ENCODE measurements at regions not wholly inside any gene's neighbourhood (a gene's known extent, or its start where the extent isn't known, plus 50 kb on each side); places are given as distances from the start of the nearest gene placed in this dataset.
A peak's percentile ranks its signal among the peaks of the same experiment; 100 is the strongest.

DNA sequence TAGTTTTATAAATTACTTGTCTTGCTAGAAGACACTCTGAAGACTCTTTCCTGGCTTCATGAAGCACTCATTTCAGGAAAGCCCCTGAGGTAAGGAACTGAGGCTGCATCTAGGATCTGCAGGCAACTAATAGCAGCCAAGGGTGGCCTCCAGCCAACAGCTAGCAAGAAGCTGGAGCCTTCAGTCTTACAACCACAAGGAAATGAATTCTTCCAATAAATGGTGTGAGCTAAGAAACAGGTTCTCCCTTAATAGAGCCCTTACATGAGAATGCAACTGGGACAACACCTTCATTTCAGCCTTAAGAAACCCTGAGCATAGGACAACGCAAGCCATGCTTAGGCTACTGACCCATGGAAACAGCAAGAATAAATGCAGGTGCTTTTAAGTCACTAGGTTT is 254.6 kb upstream of the RBBP8 start:
- Histone ChIP-seq H3K9me3 (no peaks in the 10 kb centered on the region), H3K27me3 (no peaks in the 10 kb centered on the region), H3K4me1 (peaks cover 0 to 12% of the 10 kb centered on the region in 2 donors), H3K27ac (no peak overlapping the region), H3K36me3 (no peaks in the 10 kb centered on the region), H3K4me3 (no peak overlapping the region)
- TF ChIP-seq, protein P1, sequence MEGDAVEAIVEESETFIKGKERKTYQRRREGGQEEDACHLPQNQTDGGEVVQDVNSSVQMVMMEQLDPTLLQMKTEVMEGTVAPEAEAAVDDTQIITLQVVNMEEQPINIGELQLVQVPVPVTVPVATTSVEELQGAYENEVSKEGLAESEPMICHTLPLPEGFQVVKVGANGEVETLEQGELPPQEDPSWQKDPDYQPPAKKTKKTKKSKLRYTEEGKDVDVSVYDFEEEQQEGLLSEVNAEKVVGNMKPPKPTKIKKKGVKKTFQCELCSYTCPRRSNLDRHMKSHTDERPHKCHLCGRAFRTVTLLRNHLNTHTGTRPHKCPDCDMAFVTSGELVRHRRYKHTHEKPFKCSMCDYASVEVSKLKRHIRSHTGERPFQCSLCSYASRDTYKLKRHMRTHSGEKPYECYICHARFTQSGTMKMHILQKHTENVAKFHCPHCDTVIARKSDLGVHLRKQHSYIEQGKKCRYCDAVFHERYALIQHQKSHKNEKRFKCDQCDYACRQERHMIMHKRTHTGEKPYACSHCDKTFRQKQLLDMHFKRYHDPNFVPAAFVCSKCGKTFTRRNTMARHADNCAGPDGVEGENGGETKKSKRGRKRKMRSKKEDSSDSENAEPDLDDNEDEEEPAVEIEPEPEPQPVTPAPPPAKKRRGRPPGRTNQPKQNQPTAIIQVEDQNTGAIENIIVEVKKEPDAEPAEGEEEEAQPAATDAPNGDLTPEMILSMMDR (IDR thresholded peaks at IDR 0.05) = no peak
- no peak for DNase-seq (ENCODE audit: low spot score)

DNA sequence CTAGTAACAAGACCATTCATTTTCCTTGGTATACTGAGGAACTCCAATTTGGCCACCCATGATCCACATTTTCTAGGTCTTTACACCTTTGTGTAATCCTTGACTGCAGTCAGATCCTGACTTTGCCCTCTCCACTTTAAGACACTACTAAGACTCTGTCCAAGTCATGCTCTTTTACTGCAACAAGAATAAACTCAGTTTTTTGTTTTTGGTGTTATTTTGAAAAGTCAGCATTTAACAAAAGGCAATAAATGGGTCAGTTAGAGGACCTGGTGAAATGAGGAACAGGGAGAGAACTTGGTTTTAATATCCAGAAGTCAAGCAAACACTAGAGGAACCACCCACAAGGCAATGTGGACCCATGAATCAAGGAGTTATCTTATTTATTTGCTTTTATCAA is 252.2 kb upstream of the RBBP8 start:
- H3K27me3 ChIP-seq = no peaks in the 10 kb centered on the region
- H3K9me3 ChIP-seq = no peaks in the 10 kb centered on the region
- H3K4me1 ChIP-seq = peaks cover 0 to 12% of the 10 kb centered on the region in 2 donors
- TF ChIP-seq, protein P1 (IDR thresholded peaks at IDR 0.05) = no peak
- H3K27ac ChIP-seq = no peak overlapping the region
- DNase-seq (ENCODE audit: low spot score) = no peak
- no peaks in the 10 kb centered on the region for H3K36me3 ChIP-seq
- H3K4me3 ChIP-seq = no peak overlapping the region

DNA sequence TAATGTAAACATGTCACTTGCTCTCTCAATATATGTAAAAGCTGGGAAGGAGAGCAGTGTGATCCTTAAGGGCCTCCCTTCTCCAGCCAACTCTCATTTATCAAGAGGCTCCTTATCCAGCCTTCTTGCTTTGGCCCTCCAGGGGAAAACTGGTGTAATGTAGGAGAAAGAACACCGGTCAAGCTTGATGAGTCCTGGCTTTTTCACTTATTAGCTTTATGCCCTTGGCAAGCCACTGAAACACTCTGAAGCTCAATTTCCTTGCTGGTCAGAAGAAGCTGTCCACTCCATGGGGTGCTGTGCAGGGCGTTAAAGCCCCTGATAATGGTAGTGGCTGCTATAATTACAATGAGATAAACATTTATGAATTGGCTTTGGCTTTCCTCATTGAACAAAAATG is 251.2 kb upstream of the RBBP8 start:
- H3K9me3 ChIP-seq = no peaks in the 10 kb centered on the region
- no peak overlapping the region for H3K27ac ChIP-seq
- no peaks in the 10 kb centered on the region for H3K27me3 ChIP-seq
- no peak for DNase-seq (ENCODE audit: low spot score)
- no peak overlapping the region for H3K4me3 ChIP-seq
- H3K4me1 ChIP-seq = peaks cover 0 to 12% of the 10 kb centered on the region in 2 donors
- no peaks in the 10 kb centered on the region for H3K36me3 ChIP-seq
- TF ChIP-seq, protein P1 (IDR thresholded peaks at IDR 0.05) = no peak

DNA sequence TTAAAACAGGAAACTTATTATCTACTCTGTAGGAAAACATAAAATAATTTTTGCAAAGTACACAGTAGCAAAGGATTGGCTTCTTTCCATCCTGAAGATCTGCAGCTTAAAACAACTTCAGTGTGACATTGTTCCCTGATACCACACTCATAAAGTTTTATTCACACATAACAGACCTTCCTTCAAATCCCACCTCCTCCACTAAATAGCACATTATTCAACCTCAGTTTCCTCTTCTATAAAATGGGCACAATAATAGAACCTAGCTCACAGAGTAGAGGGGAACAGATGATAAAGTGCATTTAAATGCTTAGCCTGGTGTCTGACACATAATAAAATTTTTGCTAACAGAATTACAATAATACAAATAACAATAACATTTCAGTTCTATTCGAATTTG is 250.4 kb upstream of the RBBP8 start:
- no peaks in the 10 kb centered on the region for H3K27me3 ChIP-seq
- DNase-seq (ENCODE audit: low spot score) = no peak
- no peaks in the 10 kb centered on the region for H3K9me3 ChIP-seq
- peaks cover 0 to 12% of the 10 kb centered on the region in 2 donors for H3K4me1 ChIP-seq
- H3K36me3 ChIP-seq = no peaks in the 10 kb centered on the region
- TF ChIP-seq, protein P1 (IDR thresholded peaks at IDR 0.05) = no peak
- H3K27ac ChIP-seq = no peak overlapping the region
- no peak overlapping the region for H3K4me3 ChIP-seq

DNA sequence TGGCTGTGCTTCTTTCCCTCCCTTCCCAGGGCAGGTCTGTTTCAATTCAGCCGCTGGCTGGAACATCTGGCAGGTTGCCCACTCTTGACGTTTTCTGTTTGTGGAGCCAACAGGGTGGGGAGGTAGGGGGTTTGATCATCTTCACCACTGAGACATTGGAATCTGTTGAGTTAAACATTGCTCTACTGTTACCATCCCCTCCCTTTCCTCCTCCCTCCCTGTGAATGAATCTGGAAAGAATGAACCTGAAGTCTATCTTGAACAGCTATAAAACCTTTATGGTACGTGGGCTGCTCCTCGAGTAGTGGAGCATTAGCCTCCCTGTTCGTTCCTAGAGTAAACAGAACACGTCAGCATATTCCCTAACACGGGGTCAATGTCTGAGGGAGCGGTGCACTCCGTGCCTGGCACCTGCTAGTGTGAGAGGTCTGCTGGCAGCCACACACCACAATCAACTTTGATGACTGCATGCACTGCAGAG is 249.9 kb upstream of the RBBP8 start:
- Histone ChIP-seq H3K4me1 (peaks cover 0 to 12% of the 10 kb centered on the region in 2 donors), H3K27ac (no peak overlapping the region), H3K9me3 (no peaks in the 10 kb centered on the region), H3K27me3 (no peaks in the 10 kb centered on the region), H3K36me3 (no peaks in the 10 kb centered on the region), H3K4me3 (no peak overlapping the region)
- TF ChIP-seq, protein P1 (IDR thresholded peaks at IDR 0.05) = no peak
- peak; percentile 65 for DNase-seq (ENCODE audit: low spot score)

DNA sequence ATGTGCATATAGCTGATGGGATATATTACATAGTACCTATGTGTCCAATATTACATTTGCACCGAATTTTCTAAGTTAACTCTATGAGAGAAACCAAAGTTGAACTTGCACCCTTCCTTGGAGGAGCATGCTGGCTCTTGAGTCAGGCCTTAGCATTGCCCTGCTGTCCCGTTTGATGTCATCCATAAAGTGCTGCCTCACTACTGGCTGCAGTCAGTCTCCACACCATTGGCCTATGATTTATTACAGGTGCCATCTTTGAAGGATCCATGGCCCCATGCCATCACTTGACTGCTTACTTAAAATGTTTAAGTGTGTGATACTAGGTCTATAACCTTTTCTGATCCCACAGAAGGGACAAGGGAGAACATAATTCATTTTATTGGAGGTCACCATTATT is 249.3 kb upstream of the RBBP8 start:
- no peak for DNase-seq (ENCODE audit: low spot score)
- no peaks in the 10 kb centered on the region for H3K36me3 ChIP-seq
- H3K4me1 ChIP-seq = peaks cover 0 to 12% of the 10 kb centered on the region in 2 donors
- no peak overlapping the region for H3K27ac ChIP-seq
- H3K9me3 ChIP-seq = no peaks in the 10 kb centered on the region
- H3K27me3 ChIP-seq = no peaks in the 10 kb centered on the region
- TF ChIP-seq, protein P1 (IDR thresholded peaks at IDR 0.05) = no peak
- no peak overlapping the region for H3K4me3 ChIP-seq
